ENCODE measurements at regions not wholly inside any gene's neighbourhood (a gene's known extent, or its start where the extent isn't known, plus 50 kb on each side); places are given as distances from the start of the nearest gene placed in this dataset.

GRCh38 chr13:40146611-40147117 is 491.2 kb downstream of the COG6 start:
- intact Hi-C loops (cut with micrococcal nuclease) = loop anchor here (2.0 kb wide), 1 partner anchor 52 kb away; no protein-coding TSS in a partner anchor
- ATAC-seq (no peak), DNase-seq (no peak)

- DNase-seq = no peak
- no peak for ATAC-seq
- intact Hi-C loops (cut with micrococcal nuclease) = no loop called here
Measured at GRCh38 chr13:40148101-40148500, 492.6 kb downstream of the COG6 start.

- intact Hi-C loops (cut with micrococcal nuclease) = no loop called here
- DNase-seq (no peak), ATAC-seq (no peak)
Measured at GRCh38 chr13:40148742-40149141, 493.3 kb downstream of the COG6 start.

- intact Hi-C loops (cut with micrococcal nuclease) = no loop called here
- ATAC-seq (peak; percentile 75), DNase-seq (no peak)
Measured at GRCh38 chr13:40149611-40150274, 494.3 kb downstream of the COG6 start.

- no peak for ATAC-seq
- intact Hi-C loops (cut with micrococcal nuclease) = no loop called here
- DNase-seq = no peak
Measured at GRCh38 chr13:40151673-40152072, 496.2 kb downstream of the COG6 start.

GRCh38 chr13:40152145-40152544 is 496.7 kb downstream of the COG6 start:
- no peak for DNase-seq
- intact Hi-C loops (cut with micrococcal nuclease) = no loop called here

GRCh38 chr13:40152922-40153321 is 497.5 kb downstream of the COG6 start:
- intact Hi-C loops (cut with micrococcal nuclease) = no loop called here
- ATAC-seq (no peak), DNase-seq (no peak)

More at GRCh38 chr13:40152145-40152544, 496.7 kb downstream of the COG6 start:
- no peak for ATAC-seq

- DNase-seq (peak; percentile 44), ATAC-seq (peak; percentile 35)
Measured at GRCh38 chr13:40153516-40153915, 498.1 kb downstream of the COG6 start.

GRCh38 chr13:40155201-40155600 is 499.7 kb downstream of the COG6 start:
- no peak for DNase-seq
- intact Hi-C loops (cut with micrococcal nuclease) = no loop called here
- ATAC-seq = no peak

More at GRCh38 chr13:40153516-40153915, 498.1 kb downstream of the COG6 start:
- intact Hi-C loops (cut with micrococcal nuclease) = no loop called here

- ATAC-seq (no peak), DNase-seq (no peak)
- intact Hi-C loops (cut with micrococcal nuclease) = no loop called here
Measured at GRCh38 chr13:40158218-40158617, 502.8 kb downstream of the COG6 start.

GRCh38 chr13:40158757-40159156 is 503.3 kb downstream of the COG6 start:
- intact Hi-C loops (cut with micrococcal nuclease) = no loop called here
- ATAC-seq = no peak
- no peak for DNase-seq

- DNase-seq = no peak
- no peak for ATAC-seq
- intact Hi-C loops (cut with micrococcal nuclease) = no loop called here
Measured at GRCh38 chr13:40159736-40160135, 504.3 kb downstream of the COG6 start.

- ATAC-seq (no peak), DNase-seq (no peak)
- intact Hi-C loops (cut with micrococcal nuclease) = no loop called here
Measured at GRCh38 chr13:40160618-40161350, 505.3 kb downstream of the COG6 start.

GRCh38 chr13:40161351-40161810 is 505.1 kb downstream of the FOXO1 start:
- ATAC-seq (no peak), DNase-seq (no peak)
- intact Hi-C loops (cut with micrococcal nuclease) = no loop called here

- DNase-seq (no peak), ATAC-seq (peak; percentile 74)
- intact Hi-C loops (cut with micrococcal nuclease) = no loop called here
Measured at GRCh38 chr13:40161931-40162330, 504.5 kb downstream of the FOXO1 start.

GRCh38 chr13:40163066-40164000 is 503.1 kb downstream of the FOXO1 start:
- ATAC-seq (peak; percentile 42), DNase-seq (peak; percentile 37)
- intact Hi-C loops (cut with micrococcal nuclease) = no loop called here

GRCh38 chr13:40164133-40164532 is 502.3 kb downstream of the FOXO1 start:
- intact Hi-C loops (cut with micrococcal nuclease) = no loop called here
- ATAC-seq (no peak), DNase-seq (no peak)

GRCh38 chr13:40165316-40165932 is 501.0 kb downstream of the FOXO1 start:
- DNase-seq (no peak), ATAC-seq (no peak)

GRCh38 chr13:40167327-40167726 is 499.1 kb downstream of the FOXO1 start:
- ATAC-seq (no peak), DNase-seq (no peak)
- intact Hi-C loops (cut with micrococcal nuclease) = no loop called here

More at GRCh38 chr13:40165316-40165932, 501.0 kb downstream of the FOXO1 start:
- intact Hi-C loops (cut with micrococcal nuclease) = no loop called here
